HepG2 (cell line): ENCODE measurements at regions not wholly inside any gene's neighbourhood (a gene's known extent, or its start where the extent isn't known, plus 50 kb on each side); places are given as distances from the start of the nearest gene placed in this dataset.

Experiments
- FOXA1 ChIP-seq, 2 experiments: fragments of 450-650 bp in 1 of 2; sonication (generic) in 1 of 2; formaldehyde crosslinking in 1 of 2; IDR thresholded peaks; 2 replicates each; pipeline versions ENCODE4 v1.4.0 to v1.6.1; 2016 to 2020; ENCODE audit warnings: missing genetic modification reagents in 1 of 2
- NCOR1 ChIP-seq: fragments of 200-600 bp; sonication (generic); IDR thresholded peaks from 2 replicates; pipeline ENCODE4 v1.7.0; 2017; ENCODE audit warnings: antibody characterized with exemption, low read length, borderline replicate concordance
- NFE2L1 ChIP-seq: sonication (generic); formaldehyde crosslinking; IDR thresholded peaks from 2 replicates; pipeline ENCODE4 v1.4.0; 2020; ENCODE audit warnings: missing genetic modification reagents, mild to moderate bottlenecking, borderline replicate concordance
- NFYB ChIP-seq: sonication (generic); formaldehyde crosslinking; IDR thresholded peaks from 2 replicates; pipeline ENCODE4 v1.4.0; 2020; ENCODE audit warnings: missing genetic modification reagents
- NR2F2 ChIP-seq: IDR thresholded peaks from 2 replicates; pipeline ENCODE4 v1.6.1; 2012; ENCODE audit warnings: low read depth, inconsistent platforms, borderline replicate concordance
- POGZ ChIP-seq: sonication (generic); formaldehyde crosslinking; IDR thresholded peaks from 2 replicates; pipeline ENCODE4 v1.4.0; 2020; ENCODE audit warnings: mild to moderate bottlenecking, missing genetic modification reagents
- PRDM4 ChIP-seq: sonication (generic); formaldehyde crosslinking; IDR thresholded peaks from 2 replicates; pipeline ENCODE4 v1.9.0; 2021; ENCODE audit warnings: missing genetic modification reagents, borderline replicate concordance
- RFXAP ChIP-seq: sonication (generic); formaldehyde crosslinking; IDR thresholded peaks from 2 replicates; pipeline ENCODE4 v1.4.0; 2020; ENCODE audit warnings: missing genetic modification reagents, borderline replicate concordance
- RORA ChIP-seq: sonication (generic); formaldehyde crosslinking; IDR thresholded peaks from 2 replicates; pipeline ENCODE4 v1.5.0; 2020; ENCODE audit warnings: mild to moderate bottlenecking, missing genetic modification reagents, moderate library complexity
- SOX13 ChIP-seq, 3 experiments: fragments of 450-650 bp in 1 of 3; sonication (generic) in 1 of 3; formaldehyde crosslinking in 1 of 3; IDR thresholded peaks in 2 of 3; conservative IDR thresholded peaks in 1 of 3; 2 replicates each; pipeline versions ENCODE4 v1.5.0 to v1.6.1; 2016 to 2020; ENCODE audit warnings: antibody characterized with exemption in 1 of 3, mild to moderate bottlenecking in 1 of 3, missing compliant biosample characterization in 1 of 3, missing genetic modification reagents in 1 of 3, moderate library complexity in 1 of 3
- SOX5 ChIP-seq: IDR thresholded peaks from 2 replicates; pipeline ENCODE4 v1.6.1; 2016; ENCODE audit warnings: borderline replicate concordance
- SOX6 ChIP-seq, 2 experiments: fragments of 450-650 bp in 1 of 2; sonication (generic) in 1 of 2; formaldehyde crosslinking in 1 of 2; IDR thresholded peaks; 2 replicates each; pipeline versions ENCODE4 v1.4.0 to v1.6.1; 2017 to 2020; ENCODE audit warnings: antibody characterized with exemption in 1 of 2, mild to moderate bottlenecking in 1 of 2, missing genetic modification reagents in 1 of 2
- ZFP1 ChIP-seq: IDR thresholded peaks from 2 replicates; pipeline ENCODE4 v1.6.1; 2016
- ZNF12 ChIP-seq: sonication (generic); formaldehyde crosslinking; IDR thresholded peaks from 2 replicates; pipeline ENCODE4 v1.5.0; 2020; ENCODE audit warnings: missing genetic modification reagents
- ZNF317 ChIP-seq: sonication (generic); formaldehyde crosslinking; IDR thresholded peaks from 2 replicates; pipeline ENCODE4 v1.5.0; 2020; ENCODE audit warnings: mild to moderate bottlenecking, missing genetic modification reagents
- ZNF333 ChIP-seq: sonication (generic); formaldehyde crosslinking; IDR thresholded peaks from 2 replicates; pipeline ENCODE4 v1.4.0; 2020; ENCODE audit warnings: mild to moderate bottlenecking, missing genetic modification reagents, borderline replicate concordance
- ZNF468 ChIP-seq: sonication (generic); formaldehyde crosslinking; IDR thresholded peaks from 2 replicates; pipeline ENCODE4 v1.8.0; 2022; ENCODE audit warnings: mild to moderate bottlenecking, moderate library complexity, missing genetic modification reagents
- ZNF484 ChIP-seq: sonication (generic); formaldehyde crosslinking; IDR thresholded peaks from 2 replicates; pipeline ENCODE4 v1.5.1; 2020; ENCODE audit warnings: mild to moderate bottlenecking, low read depth, missing genetic modification reagents, borderline replicate concordance
- ZNF556 ChIP-seq: sonication (generic); formaldehyde crosslinking; IDR thresholded peaks from 2 replicates; pipeline ENCODE4 v1.4.0; 2020; ENCODE audit warnings: mild to moderate bottlenecking, missing genetic modification reagents, borderline replicate concordance
- ZNF580 ChIP-seq: IDR thresholded peaks from 2 replicates; pipeline ENCODE4 v1.6.1; 2016; ENCODE audit warnings: low read depth, borderline replicate concordance
- ZNF598 ChIP-seq: sonication (generic); formaldehyde crosslinking; IDR thresholded peaks from 2 replicates; pipeline ENCODE4 v1.5.1; 2020; ENCODE audit warnings: mild to moderate bottlenecking, missing genetic modification reagents, borderline replicate concordance
- ZNF644 ChIP-seq: IDR thresholded peaks from 2 replicates; pipeline ENCODE4 v1.6.1; 2016; ENCODE audit warnings: low read depth
- ZNF788 ChIP-seq: sonication (generic); formaldehyde crosslinking; IDR thresholded peaks from 2 replicates; pipeline ENCODE4 v1.5.0; 2020; ENCODE audit warnings: mild to moderate bottlenecking, missing genetic modification reagents, borderline replicate concordance
- TF ChIP-seq, protein P1 (sequence below): sonication (generic); formaldehyde crosslinking; IDR thresholded peaks from 2 replicates; pipeline ENCODE4 v1.5.0; 2020; ENCODE audit warnings: mild to moderate bottlenecking, missing genetic modification reagents, moderate library complexity

DNA sequence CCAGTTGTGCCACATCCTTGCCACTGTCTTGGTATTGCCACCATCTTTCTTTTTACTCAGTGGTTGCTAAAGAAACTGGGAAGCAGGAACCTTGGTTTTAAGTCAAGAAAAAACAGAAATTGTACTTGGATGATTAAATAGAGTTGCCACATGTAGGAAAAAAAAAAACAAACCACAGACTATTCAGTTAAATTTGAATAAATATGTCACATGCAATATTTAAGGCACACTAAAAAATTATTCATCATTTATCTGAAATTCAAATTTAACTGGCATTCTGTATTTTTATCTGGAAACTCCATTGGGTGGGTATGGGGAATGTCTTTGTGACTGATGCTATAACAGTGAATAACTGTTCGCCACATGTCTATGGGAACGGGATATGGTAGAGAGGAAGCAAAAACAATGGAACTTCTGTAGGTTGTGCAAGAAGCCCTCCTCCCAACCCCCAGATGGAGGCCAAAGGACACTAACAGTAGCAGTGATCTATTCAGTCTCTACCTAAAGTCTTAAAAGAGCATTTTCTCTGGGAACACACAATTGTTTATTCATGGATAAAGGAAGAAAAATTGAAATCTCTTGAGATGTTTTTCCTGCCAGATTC is 57.0 kb upstream of the PLAC8 start (continued):
- TF ChIP-seq PRDM4 (CRISPR knock-in tag) (no peak), ZNF12 (CRISPR knock-in tag) (peak; percentile 94), ZNF788 (no peak), ZNF556 (no peak), POGZ (CRISPR knock-in tag) (peak; percentile 58), FOXA1 (IDR thresholded peaks at IDR 0.05) (no peak), FOXA1 (CRISPR knock-in tag; IDR thresholded peaks at IDR 0.05) (no peak), NFE2L1 (CRISPR knock-in tag) (no peak), SOX13 (IDR thresholded peaks at IDR 0.05) (peak; percentile 65; the same call in 1 of the 2 replicates), SOX13 (CRISPR knock-in tag; conservative IDR thresholded peaks at IDR 0.05 in 1 of 2, IDR thresholded peaks at IDR 0.05 in 1 of 2) (peak in 1 of 2 experiments; percentile 92; a peak in 2 of 4 replicates), ZNF598 (CRISPR knock-in tag) (no peak), ZNF333 (CRISPR knock-in tag) (no peak), NR2F2 (0 out of 2 replicates have a peak, but pooled peaks have one; percentile 18), ZFP1 (CRISPR knock-in tag) (0 out of 2 replicates have a peak, but pooled peaks have one; percentile 44), ZNF468 (CRISPR knock-in tag) (no peak), NCOR1 (peak; percentile 39; the same call in 1 of the 2 replicates), ZNF484 (CRISPR knock-in tag) (no peak), ZNF317 (CRISPR knock-in tag) (peak; percentile 61; the same call in 1 of the 2 replicates), SOX6 (IDR thresholded peaks at IDR 0.05) (no peak), SOX6 (CRISPR knock-in tag; IDR thresholded peaks at IDR 0.05) (peak; percentile 81), NFYB (CRISPR knock-in tag) (no peak), ZNF644 (CRISPR knock-in tag) (peak; percentile 93), RFXAP (no peak), RORA (CRISPR knock-in tag) (no peak), ZNF580 (CRISPR knock-in tag) (no peak), SOX5 (CRISPR knock-in tag) (peak; percentile 87)
- TF ChIP-seq, protein P1, sequence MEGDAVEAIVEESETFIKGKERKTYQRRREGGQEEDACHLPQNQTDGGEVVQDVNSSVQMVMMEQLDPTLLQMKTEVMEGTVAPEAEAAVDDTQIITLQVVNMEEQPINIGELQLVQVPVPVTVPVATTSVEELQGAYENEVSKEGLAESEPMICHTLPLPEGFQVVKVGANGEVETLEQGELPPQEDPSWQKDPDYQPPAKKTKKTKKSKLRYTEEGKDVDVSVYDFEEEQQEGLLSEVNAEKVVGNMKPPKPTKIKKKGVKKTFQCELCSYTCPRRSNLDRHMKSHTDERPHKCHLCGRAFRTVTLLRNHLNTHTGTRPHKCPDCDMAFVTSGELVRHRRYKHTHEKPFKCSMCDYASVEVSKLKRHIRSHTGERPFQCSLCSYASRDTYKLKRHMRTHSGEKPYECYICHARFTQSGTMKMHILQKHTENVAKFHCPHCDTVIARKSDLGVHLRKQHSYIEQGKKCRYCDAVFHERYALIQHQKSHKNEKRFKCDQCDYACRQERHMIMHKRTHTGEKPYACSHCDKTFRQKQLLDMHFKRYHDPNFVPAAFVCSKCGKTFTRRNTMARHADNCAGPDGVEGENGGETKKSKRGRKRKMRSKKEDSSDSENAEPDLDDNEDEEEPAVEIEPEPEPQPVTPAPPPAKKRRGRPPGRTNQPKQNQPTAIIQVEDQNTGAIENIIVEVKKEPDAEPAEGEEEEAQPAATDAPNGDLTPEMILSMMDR = no peak
